K562 (cell line): ENCODE measurements at regions not wholly inside any gene's neighbourhood (a gene's known extent, or its start where the extent isn't known, plus 50 kb on each side); places are given as distances from the start of the nearest gene placed in this dataset.

Source experiments
- ARID4B ChIP-seq: sonication (generic); formaldehyde crosslinking; IDR thresholded peaks from 2 replicates; pipeline ENCODE4 v1.8.0; 2022; ENCODE audit warnings: mild to moderate bottlenecking, missing genetic modification reagents
- BRD4 ChIP-seq: fragments of 200-600 bp; sonication (generic); IDR thresholded peaks from 2 replicates; pipeline ENCODE4 v1.6.1; 2017; ENCODE audit warnings: inconsistent platforms
- CEBPG ChIP-seq, 3 experiments: fragments of 200-800 bp in 1 of 3; sonication (Bioruptor generic) in 1 of 3; sonication (generic) in 1 of 3; formaldehyde crosslinking in 1 of 3; IDR thresholded peaks in 2 of 3; conservative IDR thresholded peaks in 1 of 3; 2 replicates each; pipeline versions ENCODE4 v1.6.1 to v1.8.0; 2016 to 2022; ENCODE audit warnings: missing compliant biosample characterization in 2 of 3, missing genetic modification characterization in 2 of 3, mild to moderate bottlenecking in 1 of 3, missing genetic modification reagents in 1 of 3
- MCM7 ChIP-seq, 2 experiments: fragments of 450-650 bp; IDR thresholded peaks; 2 replicates each; pipeline ENCODE4 v1.6.1; 2016 to 2018
- MIER1 ChIP-seq: fragments of 450-650 bp; IDR thresholded peaks from 2 replicates; pipeline ENCODE4 v1.6.1; 2016; ENCODE audit warnings: antibody characterized with exemption, mild to moderate bottlenecking, low read depth
- NFRKB ChIP-seq: fragments of 450-650 bp; IDR thresholded peaks from 2 replicates; pipeline ENCODE4 v1.6.1; 2016; ENCODE audit warnings: low read depth
- ZBTB34 ChIP-seq: fragments of 250-450 bp; sonication (Bioruptor Pico); IDR thresholded peaks from 2 replicates; pipeline ENCODE4 v1.8.0; 2021; ENCODE audit warnings: mild to moderate bottlenecking, moderate library complexity

- TF ChIP-seq ARID4B (no peak), NFRKB (no peak), CEBPG (CRISPR knock-in tag; IDR thresholded peaks at IDR 0.05) (no peak), CEBPG (tag; conservative IDR thresholded peaks at IDR 0.05 in 1 of 2, IDR thresholded peaks at IDR 0.05 in 1 of 2) (no peak), ZBTB34 (CRISPR knock-in tag) (no peak), MIER1 (no peak), BRD4 (no peak), MCM7 (IDR thresholded peaks at IDR 0.05) (no peak)
These were observed 192.8 kb downstream of the PRDM2 start (continued) for GRCh38 chr1:13892671-13893325.
